ENCODE measurements at regions not wholly inside any gene's neighbourhood (a gene's known extent, or its start where the extent isn't known, plus 50 kb on each side); places are given as distances from the start of the nearest gene placed in this dataset.

- TF ChIP-seq MATR3 (CRISPR knock-in tag; IDR thresholded peaks at IDR 0.05) (no peak), HMG20B (CRISPR knock-in tag; conservative IDR thresholded peaks at IDR 0.05) (0 out of 2 replicates have a peak, but pooled peaks have one; percentile 24)
These were observed 520.2 kb downstream of the REEP3 start (continued) for GRCh38 chr10:64041185-64041988.

- POLR2A ChIA-PET = no interaction called here
- no peak overlapping the region for H2AFZ ChIP-seq (ENCODE audit: low read length)
- H3K4me2 ChIP-seq (ENCODE audit: low read depth, low read length) = no peak overlapping the region
- H3K36me3 ChIP-seq (replicated peaks in 1 of 2; ENCODE audit: control insufficient read depth in 1 of 2, insufficient read depth in 2 of 2, low read length in 2 of 2) = no peaks in the 10 kb centered on the region
- CTCF ChIA-PET (ENCODE audit: low intra/inter-chr PET ratio, low total read pairs) = interaction anchor here (1.0 to 1.6 kb wide), 2 partner anchors 335 to 337 kb away, joined by 3 to 11 read pairs; no protein-coding TSS in a partner anchor
- no peaks in the 10 kb centered on the region for H4K20me1 ChIP-seq (ENCODE audit: insufficient read depth, low read length)
- no peaks in the 10 kb centered on the region for H3K9me3 ChIP-seq (ENCODE audit: low read length)
- intact Hi-C loops (cut with micrococcal nuclease; ENCODE audit: unreplicated experiment) = loop anchor here (1.0 kb wide), 3 partner anchors 74 to 338 kb away; no protein-coding TSS in a partner anchor
- no peak overlapping the region for H3K9ac ChIP-seq (ENCODE audit: insufficient read depth, low read depth, low read length)
- peaks cover 34% of the 10 kb centered on the region for H3K4me1 ChIP-seq (ENCODE audit: insufficient read depth, low read length)
- FAIRE-seq (no peak), ATAC-seq (no peak), DNase-seq (ENCODE audit: low spot score) (no peak)
- no peaks in the 10 kb centered on the region for H3K79me2 ChIP-seq (ENCODE audit: insufficient read depth, low read length)
- H3K27ac ChIP-seq (ENCODE audit: extremely low read length, insufficient read depth, low read length) = no peak overlapping the region
- H3K4me3 ChIP-seq (replicated peaks in 1 of 3; ENCODE audit: insufficient read depth in 1 of 3, low read depth in 2 of 3, low read length in 3 of 3) = no peak overlapping the region
- H3K27me3 ChIP-seq (ENCODE audit: control insufficient read depth in 1 of 2, insufficient read depth in 2 of 2, low read length in 2 of 2) = peaks cover 0 to 10% of the 10 kb centered on the region in 2 experiments; a peak in 2 of 5 replicates
- BruUV-seq (replicated peaks) = no TSS peak
- in situ Hi-C loops (cut with HindIII; ENCODE audit: extremely low pct_ligation_motif_present, low pct_unique_long_range_greater_than_20kb) = no loop called here
- WGBS (ENCODE audit: low lambda C conversion rate) = 85% methylated on average over 9 of the region's 19 CpGs
- TF ChIP-seq NCOA2 (CRISPR knock-in tag; IDR thresholded peaks at IDR 0.05) (no peak), ZNF44 (CRISPR knock-in tag; IDR thresholded peaks at IDR 0.05) (no peak), KDM6A (CRISPR knock-in tag; IDR thresholded peaks at IDR 0.05; ENCODE audit: low read depth) (no peak), CBX2 (IDR thresholded peaks at IDR 0.05; ENCODE audit: low read depth, low read length) (no peak), CBX2 (CRISPR knock-in tag; IDR thresholded peaks at IDR 0.05; ENCODE audit: low read depth) (no peak), MAZ (IDR thresholded peaks at IDR 0.05; ENCODE audit: borderline replicate concordance, low read depth, low read length) (no peak), MAZ (CRISPR knock-in tag; IDR thresholded peaks at IDR 0.05; ENCODE audit: low read depth) (no peak), REST (IDR thresholded peaks at IDR 0.05; ENCODE audit: borderline replicate concordance in 1 of 2, low read depth in 1 of 2, low read length in 2 of 2) (no peak), PRDM4 (CRISPR knock-in tag; IDR thresholded peaks at IDR 0.05; ENCODE audit: borderline replicate concordance) (no peak), SP1 (IDR thresholded peaks at IDR 0.05) (no peak), SP1 (CRISPR knock-in tag; IDR thresholded peaks at IDR 0.05) (no peak), UBTF (CRISPR knock-in tag; IDR thresholded peaks at IDR 0.05) (no peak), POLR2AphosphoS5 (IDR thresholded peaks at IDR 0.05; ENCODE audit: low read depth, low read length) (no peak)
These were observed 520.8 kb downstream of the REEP3 start for GRCh38 chr10:64041989-64042490.

All from HepG2 (cell line).